Hematopoietic multipotent progenitor cell treated with erythropoietin and hydrocortisone succinate and interleukin-3 and kit ligand, for 4 days (in vitro differentiated cells): ENCODE measurements at regions not wholly inside any gene's neighbourhood (a gene's known extent, or its start where the extent isn't known, plus 50 kb on each side); places are given as distances from the start of the nearest gene placed in this dataset.
"Not testable (repeated sequence)": the region's sequence is repeated elsewhere in the genome, so short reads cannot be mapped to it uniquely, and the experiment has no call there.

Experiments
- DNase-seq: peaks from one replicate; pipeline ENCODE4 v3.0.0-alpha.2; 2015

DNA sequence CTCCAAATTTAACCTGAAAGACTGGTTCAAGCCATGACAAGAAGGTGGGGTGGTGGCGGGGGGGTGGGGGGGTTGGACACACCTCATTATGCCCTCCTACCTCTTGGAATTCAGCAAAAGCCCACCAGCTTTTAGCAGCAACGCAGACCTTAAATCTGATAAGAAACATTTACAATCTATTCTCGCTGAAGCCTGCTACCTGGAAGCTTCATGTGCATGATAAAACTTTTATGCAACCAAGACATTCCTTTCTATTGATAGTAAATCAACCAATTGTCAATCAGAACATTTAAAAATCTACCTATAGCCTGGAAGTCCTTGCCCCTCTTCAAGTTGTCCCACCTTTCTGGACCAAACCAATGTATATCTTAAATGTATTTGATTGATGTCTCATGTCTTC is 113.6 kb upstream of the FAM98A start:
- DNase-seq: no peak

DNA sequence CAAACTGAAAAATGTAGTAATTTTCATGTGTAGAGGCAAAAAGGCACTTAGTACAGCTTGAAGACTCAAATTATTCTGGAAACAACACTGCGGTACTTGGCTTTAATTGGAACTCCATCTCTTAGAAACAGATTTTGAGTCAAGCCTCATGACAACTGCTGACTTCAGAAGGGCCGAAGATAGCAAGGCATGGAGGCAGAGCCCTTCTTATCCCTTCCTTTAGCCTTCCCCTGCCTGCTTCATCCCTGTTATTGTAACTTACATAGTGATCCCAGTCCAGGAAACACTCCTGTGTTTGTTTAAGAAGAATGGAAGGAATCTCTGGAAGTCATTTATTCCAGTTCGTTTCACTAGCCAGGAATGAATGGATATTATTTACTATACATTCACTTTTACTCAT is 110.9 kb upstream of the FAM98A start:
- no peak for DNase-seq

DNA sequence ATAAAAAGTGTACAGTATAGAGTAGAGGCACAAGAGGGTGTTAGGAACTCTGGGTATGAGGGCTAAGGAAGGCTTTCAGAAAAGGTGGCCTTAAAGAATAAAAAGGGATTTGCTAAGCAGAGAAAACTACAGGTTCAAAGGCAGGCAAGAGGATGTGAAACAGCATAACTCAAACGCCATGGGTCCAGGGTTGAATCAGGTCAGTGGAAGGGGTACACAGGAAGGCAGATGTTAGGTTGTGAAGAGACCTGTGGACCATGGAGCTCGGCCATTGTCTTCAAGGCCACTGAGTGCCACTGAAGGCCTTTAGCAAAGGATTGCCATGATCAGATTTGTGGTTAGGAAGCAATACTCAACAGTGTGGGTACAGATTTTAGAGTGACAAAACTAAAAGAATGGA is 108.2 kb upstream of the FAM98A start:
- DNase-seq: no peak

DNA sequence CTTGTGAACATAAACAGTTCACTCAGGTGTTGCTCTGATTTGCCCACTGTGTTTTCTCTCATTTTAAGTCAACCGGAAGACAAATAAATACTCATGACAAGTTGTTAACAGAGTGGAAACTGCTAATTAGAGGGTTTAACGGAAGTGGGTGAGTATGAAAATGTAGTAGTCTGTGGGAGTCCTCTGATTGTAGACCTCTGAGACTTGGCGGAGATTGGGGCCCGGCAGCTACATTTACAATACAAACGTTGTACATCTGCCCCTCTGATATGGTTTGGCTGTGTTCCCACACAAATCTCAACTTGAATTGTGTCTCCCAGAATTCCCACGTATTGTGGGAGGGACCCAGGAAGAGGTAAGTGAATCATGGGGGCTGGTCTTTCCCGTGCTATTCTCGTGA is 107.3 kb upstream of the FAM98A start:
- DNase-seq: no peak

DNA sequence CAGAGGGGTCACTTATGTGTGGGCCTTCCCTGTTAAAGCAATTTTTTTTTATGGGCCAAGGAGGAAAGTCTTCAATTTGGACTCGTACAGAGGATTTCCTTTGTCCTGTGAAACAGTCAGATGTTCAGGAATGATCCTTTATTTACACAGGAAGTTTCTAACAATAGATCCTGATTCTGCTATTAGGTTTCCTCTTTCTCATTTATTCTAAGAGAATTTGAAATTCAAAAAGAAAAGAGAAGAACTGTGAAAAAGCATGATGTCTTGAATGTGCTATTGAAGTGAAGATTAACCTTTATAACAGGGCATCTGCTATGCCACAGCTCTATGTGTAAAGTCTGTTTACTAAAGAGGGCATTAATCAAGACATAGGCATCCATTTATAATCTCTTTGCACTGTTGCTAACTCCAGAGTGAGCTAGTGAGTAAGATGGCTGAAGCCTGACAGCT is 105.3 kb upstream of the FAM98A start:
- no peak for DNase-seq

DNA sequence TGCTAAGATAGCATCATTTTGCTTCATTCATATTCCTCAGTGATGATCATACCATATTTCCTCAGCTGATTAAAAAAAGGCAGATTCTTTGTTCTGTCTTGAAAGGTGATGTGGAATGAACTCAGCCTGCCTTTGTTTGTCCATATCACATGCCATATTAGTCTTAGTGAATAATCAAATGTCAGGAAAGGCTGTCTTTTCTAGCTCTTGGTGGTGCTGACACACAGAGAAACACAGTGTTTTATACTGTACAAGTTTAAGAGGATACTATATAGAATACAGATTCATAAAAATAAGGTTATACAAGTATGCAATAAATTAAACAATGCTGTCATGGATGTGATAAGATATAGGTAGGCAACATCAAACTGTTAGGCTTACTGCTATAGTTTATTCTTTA is 97.1 kb upstream of the FAM98A start:
- no peak for DNase-seq

DNA sequence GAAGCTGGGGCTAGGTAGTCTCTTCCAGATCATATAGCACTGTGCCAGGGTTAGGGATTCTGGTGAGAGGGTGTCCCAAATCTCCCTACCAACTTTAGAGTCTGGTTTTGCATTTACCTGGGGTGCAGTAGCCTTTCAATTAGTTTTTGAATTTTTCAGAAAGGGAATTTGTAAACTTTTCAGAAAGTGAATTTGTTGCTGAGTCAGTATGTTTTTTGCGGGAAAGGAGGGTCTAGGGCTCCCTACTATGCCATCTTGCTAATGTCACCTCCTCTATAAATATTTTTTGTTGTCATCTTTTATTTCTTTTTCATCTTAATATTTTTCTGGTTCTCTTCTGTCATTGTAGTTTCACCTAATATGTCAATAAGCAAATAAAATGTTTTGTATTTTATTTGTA is 95.8 kb upstream of the FAM98A start:
- DNase-seq: no peak

DNA sequence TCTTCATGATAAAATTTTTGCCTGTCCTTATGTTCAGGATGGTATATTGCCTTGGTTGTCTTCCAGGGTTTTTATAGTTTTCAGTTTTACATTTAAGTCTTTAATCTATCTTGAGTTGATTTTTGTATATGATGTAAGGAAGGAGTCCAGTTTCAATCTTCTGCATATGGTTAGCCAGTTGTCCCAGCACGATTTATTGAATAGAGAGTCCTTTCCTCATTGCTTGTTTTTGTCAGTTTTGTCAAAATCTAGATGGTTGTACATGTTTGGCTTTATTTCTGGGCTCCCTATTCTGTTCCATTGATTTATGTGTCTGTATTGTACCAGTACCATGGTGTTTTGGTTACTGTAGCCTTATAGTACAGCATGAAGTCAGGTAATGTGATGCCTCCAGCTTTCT is 91.6 kb upstream of the FAM98A start:
- not testable (repeated sequence) for DNase-seq

DNA sequence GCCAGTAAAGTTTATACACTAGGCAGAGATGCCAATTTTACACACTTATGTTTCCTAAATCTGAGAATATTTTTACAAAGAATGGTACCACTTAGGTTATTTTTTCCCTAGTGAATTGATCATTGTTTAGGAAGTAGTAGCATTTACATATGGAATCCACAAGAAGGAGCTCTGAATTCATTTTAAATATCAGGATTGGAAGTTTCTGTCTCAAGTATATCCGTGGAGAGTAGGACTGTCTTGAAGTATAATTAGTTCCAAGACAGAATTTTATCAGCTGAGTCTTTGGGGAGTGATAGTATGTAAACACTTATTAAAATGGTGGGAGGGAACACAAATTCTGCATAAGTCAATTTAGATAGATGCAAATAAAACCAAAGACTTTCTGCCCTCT is 82.3 kb upstream of the FAM98A start:
- no peak for DNase-seq

DNA sequence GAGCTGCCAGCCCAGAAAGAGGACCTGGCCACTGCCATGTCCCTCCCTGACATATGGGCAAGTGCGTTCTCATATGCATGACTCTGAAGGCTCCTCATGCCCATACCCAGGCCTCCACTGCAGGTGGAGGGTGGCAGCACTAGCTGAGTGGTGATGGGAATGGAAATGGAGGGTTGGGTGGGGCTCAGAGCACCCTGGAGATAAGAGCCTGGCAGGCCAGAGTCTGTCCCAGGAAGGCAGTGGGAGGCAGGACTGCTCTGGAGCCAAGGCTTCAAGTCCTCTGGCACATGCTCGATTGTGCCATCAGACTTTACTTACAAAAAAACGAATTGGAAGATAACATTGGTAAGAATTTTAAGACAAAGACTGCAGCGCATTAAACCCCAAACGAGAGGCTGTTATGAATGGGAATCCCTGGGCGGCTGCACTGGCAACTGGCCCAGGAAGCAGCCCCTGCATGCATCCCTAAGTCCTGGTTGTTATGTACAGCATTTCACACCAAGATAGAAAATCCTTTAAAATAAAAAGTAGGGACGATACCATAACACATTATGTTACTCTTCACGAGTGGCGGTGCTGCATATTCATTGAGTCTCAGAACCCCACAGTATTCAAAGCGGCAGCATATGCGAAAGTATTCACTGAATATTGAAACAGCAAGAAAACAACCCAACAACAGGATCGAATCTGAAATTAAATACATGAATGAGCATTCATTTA is 81.7 kb upstream of the FAM98A start:
- DNase-seq: no peak

DNA sequence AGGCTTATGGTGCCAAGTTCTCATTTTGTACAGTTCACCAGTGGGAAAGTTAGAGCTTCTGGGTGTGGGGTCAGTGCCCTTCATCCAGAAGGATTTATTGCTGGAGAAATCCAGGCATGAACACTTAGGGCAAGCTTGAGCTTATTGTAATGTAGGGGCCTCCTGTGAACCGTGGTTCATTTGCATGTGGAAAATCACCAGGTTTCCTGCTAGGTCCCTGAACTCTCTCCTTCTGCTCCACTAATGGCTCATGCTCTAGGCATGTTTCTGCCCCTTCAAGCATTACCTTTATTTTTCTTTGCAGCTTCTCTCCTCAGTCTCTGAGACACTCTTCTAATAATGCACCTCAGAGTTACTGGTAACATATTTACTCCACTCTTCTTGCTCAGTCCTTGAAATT is 79.3 kb upstream of the FAM98A start:
- no peak for DNase-seq

DNA sequence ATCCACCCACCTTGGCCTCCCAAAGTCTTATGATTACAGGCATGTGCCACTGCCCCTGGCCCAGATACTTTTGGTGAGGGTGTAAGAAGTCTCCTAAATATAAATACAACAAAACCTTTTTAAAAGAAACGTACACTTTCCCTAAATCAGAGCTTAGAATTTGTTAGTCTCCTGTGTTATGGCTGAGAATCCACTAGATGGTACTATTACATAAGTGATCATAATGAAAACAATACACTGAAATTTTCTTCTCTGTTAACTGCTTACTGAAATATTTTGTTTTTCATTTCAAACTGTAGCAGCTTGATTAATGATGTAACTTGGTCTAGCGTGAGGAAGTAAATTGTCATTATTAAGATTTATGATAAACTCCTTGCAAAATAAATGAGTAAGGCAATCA is 74.8 kb upstream of the FAM98A start:
- peak; percentile 44 for DNase-seq

DNA sequence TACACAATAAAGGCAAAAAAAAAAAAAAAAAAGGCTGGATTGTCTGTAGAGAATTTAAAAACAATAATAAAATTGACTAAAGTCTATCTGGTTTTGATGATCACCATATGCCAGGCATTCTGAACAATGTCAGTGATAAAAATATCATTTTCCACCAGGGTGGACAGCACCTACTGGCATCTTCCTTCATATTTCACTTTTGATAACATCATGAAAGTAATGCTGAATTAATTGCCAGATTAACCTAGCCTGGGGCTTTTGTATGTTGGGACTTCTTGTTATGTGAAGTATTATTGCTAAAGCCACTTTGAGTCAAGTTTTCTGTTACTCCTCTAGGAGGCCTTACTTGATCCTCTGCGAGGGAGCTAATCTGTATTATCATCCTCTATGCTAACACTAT is 73.8 kb upstream of the FAM98A start:
- DNase-seq: no peak

DNA sequence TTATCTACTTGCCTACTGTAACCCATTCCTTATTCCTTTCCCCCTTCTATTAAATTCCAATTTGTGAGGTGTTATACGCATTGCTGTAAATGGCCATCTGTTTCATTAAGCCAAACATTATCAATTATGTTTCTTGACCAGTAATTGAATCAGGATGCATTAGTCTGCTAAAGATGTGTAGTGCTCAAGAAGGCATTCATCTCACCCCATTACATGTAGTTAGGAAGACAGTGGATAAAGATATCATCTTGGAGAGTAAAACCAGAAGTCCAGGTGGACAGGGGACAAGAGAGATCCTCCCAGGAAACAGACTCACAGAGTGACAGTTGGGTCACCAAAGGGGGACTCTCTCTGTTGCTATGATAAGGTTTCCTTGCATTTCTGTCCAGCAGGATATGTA is 73.3 kb upstream of the FAM98A start:
- no peak for DNase-seq

DNA sequence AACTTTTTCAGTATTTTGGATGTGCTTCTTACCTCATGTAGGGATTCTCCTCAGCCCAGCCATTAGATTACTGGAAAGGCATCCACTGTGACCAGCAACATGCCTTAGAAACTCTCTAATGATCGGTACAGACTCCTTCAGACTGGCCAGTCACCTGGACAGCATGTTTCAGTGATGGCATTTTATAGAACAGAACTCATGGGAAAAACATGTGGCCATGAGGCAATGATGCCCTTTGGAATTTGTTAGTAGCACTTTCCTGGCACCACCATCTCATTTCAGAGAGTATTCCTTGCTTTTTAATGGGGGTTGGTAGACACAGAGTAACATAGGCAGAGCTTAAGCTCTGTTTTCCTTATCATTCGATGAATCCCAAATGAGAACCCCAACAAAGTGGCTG is 72.1 kb upstream of the FAM98A start:
- no peak for DNase-seq

DNA sequence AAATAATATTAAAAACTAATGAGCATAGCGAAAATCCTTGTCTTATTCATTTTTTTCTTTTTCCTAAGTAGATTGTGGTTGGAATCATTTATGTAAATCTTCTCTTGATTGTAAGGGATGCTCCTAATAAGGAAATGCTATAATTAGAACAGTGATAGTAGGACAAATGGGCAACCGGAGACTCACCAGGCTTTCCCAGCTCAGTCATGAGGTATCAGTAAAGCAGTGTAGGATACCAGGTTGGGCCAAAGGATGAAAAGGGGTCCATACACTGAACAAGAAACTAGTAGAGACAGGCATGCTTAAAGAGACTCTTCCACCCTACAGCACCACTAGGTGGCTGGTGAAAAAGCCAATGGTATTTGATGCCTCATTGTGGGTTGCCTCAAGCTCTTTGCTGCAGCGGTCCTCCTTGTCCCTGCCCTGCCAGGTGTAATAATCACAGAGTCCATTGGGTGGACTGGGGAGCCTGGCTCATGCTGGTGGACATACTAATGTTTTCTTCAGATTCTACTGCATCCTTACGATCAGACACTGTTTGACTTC is 71.4 kb upstream of the FAM98A start:
- DNase-seq: peak; percentile 9

DNA sequence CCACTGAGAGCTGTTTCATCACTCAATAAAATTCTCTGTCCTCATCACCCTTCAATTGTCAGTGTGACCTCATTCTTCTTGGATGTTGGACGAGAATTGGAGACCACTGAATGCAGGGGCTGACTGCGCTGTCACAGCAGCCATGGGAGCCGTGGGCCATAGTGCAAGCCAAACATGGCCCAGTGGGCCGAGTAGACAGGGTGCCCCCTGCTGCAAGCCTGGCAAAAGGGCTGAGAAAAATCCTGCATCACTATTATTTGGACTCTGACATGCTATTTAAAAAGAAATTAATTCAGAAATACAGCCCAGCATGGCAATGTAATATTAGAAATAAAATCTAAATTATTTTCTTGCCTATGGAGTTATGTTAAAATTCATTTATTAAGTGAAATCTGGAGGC is 67.8 kb upstream of the FAM98A start:
- DNase-seq: no peak

DNA sequence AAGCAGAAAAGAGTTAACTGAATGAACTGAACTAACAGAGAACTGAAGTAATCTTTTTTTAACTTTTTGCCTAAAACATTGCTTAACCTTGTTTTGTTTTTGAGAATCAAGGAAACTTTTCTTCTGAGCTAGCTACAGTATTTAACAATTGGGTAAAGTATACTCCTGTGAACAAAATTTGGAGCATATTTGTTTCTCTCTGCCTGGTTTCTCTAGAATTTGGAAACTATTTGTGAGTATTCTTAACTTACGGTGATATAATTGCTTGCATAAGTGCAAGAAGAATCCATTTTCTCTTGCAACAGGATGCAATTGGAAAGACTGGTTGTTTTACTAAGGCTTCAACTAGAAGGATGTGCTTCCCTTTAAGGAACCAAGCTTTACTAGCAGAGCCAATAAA is 65.9 kb upstream of the FAM98A start:
- no peak for DNase-seq

DNA sequence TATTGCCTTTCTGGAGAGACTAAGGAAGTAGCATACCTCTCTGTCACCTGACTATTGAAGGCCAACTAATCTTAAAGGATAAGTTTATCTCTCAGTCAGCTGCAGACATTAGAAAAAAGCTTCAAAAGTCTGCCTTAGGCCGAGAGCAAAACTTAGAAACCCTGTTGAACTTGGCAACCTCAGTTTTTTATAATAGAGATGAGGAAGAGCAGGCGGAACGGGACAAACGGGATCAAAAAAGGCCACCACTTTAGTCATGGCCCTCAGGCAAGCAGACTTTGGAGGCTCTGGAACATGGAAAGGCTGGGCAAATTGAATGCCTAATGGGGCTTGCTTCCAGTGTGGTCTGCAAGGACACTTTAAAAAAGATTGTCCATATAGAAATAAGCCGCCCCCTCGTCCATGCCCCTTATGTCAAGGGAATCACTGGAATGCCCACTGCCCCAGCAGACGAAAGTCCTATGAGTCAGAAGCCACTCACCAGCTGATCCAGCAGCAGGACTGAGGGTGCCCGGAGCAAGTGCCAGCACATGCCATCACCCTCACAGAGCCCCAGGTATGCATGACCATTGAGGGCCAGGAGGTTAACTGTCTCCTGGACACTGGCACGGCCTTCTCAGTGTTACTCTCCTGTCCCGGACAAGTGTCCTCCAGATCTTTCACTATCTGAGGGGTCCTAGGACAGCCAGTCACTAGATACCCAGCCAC is 61.5 kb upstream of the FAM98A start:
- no peak for DNase-seq

DNA sequence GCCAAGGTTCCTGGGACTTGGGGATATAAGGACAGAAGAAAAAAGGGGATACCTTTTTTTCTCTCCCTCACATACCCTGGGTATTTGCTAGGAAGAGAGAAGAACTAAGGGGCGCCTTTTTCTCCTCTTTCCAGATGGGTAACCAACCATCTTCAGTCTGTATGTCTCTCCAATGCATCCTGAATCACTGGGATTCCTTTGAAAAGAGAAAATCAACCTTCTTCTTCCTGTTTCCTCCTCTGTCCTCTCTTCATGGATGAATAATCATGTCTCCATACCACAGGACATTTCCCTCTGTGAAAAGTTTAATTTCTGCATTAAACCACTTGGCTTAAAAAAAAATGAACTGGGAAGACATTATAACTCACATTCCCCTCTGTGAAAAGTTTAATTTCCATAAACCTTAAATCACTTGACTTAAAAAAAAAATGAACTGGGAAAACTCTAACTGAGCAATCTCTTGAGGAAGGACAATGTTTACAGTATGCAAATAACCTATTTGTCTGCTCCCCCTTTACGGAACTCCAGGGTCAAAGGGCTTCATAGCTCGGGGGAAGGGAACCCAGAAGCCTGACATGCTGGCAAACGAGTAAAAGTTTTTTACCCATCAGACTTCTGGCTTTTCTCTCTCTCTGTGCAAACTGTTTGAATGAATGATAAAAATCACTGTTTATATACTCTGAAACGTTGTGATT is 56.7 kb upstream of the FAM98A start:
- DNase-seq: no peak

DNA sequence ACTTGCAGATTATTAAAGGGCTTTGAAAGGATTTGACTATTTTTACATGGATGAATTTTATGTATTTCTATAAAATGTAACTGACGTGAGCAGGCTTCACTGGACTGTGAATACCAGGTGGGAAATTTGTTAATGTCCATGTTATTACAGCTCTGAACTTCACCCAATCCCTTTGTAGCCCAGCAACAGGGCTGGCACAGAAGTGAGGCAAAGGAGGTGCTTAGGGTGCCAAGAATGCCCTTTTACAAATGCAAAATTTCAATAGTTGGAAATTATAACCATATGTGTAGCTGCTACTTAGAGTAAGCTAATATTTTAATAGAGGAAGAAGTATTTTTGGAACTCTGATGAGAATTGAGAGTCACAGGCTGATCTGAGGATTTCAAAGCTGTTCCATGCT is 53.7 kb upstream of the FAM98A start:
- DNase-seq: no peak

DNA sequence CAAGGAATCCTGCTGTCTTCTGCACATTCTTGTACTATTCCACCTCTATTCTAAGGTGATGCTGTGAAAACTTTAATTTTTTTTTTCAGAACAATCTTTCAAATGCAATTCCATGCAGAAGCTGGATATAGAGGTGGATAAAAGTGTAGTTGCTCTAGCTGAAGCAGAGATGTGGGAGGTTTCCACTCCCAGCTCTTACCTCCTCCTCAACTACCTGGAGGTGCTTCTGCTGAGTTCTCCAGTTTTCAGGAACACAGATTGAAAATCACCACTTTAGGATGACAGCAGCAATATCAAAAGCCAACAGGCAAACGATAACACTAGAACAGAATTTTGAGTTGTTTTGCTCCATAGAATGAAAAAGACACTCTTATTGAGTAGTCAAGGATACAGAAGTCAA is 51.1 kb upstream of the FAM98A start:
- DNase-seq: no peak
